Cardiac fibroblast (primary cell): ENCODE measurements at regions not wholly inside any gene's neighbourhood (a gene's known extent, or its start where the extent isn't known, plus 50 kb on each side); places are given as distances from the start of the nearest gene placed in this dataset.
"Not testable (repeated sequence)": the region's sequence is repeated elsewhere in the genome, so short reads cannot be mapped to it uniquely, and the experiment has no call there.

ENCODE experiments used
- DNase-seq, 2 donors: peaks; one replicate each; pipeline versions ENCODE4 v3.0.0 to v3.0.0-alpha.2; 2010; ENCODE audit warnings: low read depth in 2 of 2
- H3K4me3 ChIP-seq, 2 donors: replicated peaks in 1 of 2; 1 replicate in 1 of 2; 2 replicates in 1 of 2; pipeline ENCODE4 v1.5.1; 2011; ENCODE audit warnings: low read depth in 2 of 2, low read length in 2 of 2, mild to moderate bottlenecking in 2 of 2, moderate library complexity in 1 of 2
- CTCF ChIP-seq: IDR thresholded peaks from one replicate; pipeline ENCODE4 v1.5.1; 2011; ENCODE audit warnings: low read depth, mild to moderate bottlenecking, low read length, inconsistent platforms

- no peak for DNase-seq
- no peak overlapping the region for H3K4me3 ChIP-seq
- TF ChIP-seq CTCF = no peak
These were observed 171.1 kb downstream of the SOD2 start for GRCh38 chr6:159521962-159522361.

- no peak for TF ChIP-seq CTCF
These were observed 173.0 kb downstream of the SOD2 start for GRCh38 chr6:159520002-159520401.

GRCh38 chr6:159515811-159516210 lies 177.2 kb downstream of the SOD2 start:
- H3K4me3 ChIP-seq, DNase-seq: not testable (repeated sequence)

More at GRCh38 chr6:159520002-159520401, 173.0 kb downstream of the SOD2 start:
- no peak for DNase-seq
- no peak overlapping the region for H3K4me3 ChIP-seq

- TF ChIP-seq CTCF = no peak
- no peak overlapping the region for H3K4me3 ChIP-seq
- DNase-seq = no peak
These were observed 179.1 kb downstream of the SOD2 start for GRCh38 chr6:159513914-159514313.

GRCh38 chr6:159513074-159513720 lies 179.8 kb downstream of the SOD2 start:
- DNase-seq = no peak
- no peak for TF ChIP-seq CTCF
- H3K4me3 ChIP-seq = no peak overlapping the region

GRCh38 chr6:159512571-159512970 lies 180.5 kb downstream of the SOD2 start:
- TF ChIP-seq CTCF = no peak
- DNase-seq = no peak

GRCh38 chr6:159512104-159512503 lies 180.9 kb downstream of the SOD2 start:
- TF ChIP-seq CTCF = no peak
- DNase-seq = no peak
- no peak overlapping the region for H3K4me3 ChIP-seq

More at GRCh38 chr6:159512571-159512970, 180.5 kb downstream of the SOD2 start:
- H3K4me3 ChIP-seq = no peak overlapping the region
